Activated CD8-positive, alpha-beta memory T cell treated with anti-CD3 and anti-CD28 coated beads for 1 hour (primary cell): ENCODE measurements at regions not wholly inside any gene's neighbourhood (a gene's known extent, or its start where the extent isn't known, plus 50 kb on each side); places are given as distances from the start of the nearest gene placed in this dataset.

Experiments used
- DNase-seq, 2 donors: peaks; one replicate each; pipeline ENCODE4 v3.0.0-alpha.2; 2020; ENCODE audit warnings: low read depth in 1 of 2; ENCODE audit errors: extremely low read depth in 1 of 2

- no peak for DNase-seq
Observed at GRCh38 chr11:19480540-19480939, 232.1 kb upstream of the NAV2 start.

GRCh38 chr11:19478891-19479290 is 233.7 kb upstream of the NAV2 start:
- no peak for DNase-seq

GRCh38 chr11:19474954-19475721 is 234.4 kb upstream of the E2F8 start:
- DNase-seq, result no peak

GRCh38 chr11:19474211-19474610 is 233.5 kb upstream of the E2F8 start:
- no peak for DNase-seq

- no peak for DNase-seq
Observed at GRCh38 chr11:19472679-19473078, 231.9 kb upstream of the E2F8 start.

DNA sequence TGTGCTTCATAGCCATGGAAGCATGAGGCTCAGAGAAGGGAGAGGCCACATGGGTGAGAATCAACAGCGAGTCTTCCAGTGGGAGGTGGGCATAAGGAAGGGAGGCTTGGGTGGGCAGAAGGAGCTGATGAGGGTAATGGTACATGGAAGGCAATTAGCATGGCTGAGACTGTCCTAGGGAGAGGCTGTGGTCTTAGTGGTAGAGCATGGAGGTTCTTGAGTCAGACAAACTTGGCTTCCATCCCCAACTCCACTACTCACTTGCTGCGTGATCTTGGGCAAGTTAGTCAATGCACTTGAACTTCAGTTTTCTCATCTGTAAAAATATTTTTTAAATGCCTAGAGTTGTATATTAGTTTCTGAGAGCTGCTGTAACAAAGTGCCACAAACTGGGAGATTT is 227.2 kb upstream of the E2F8 start:
- no peak for DNase-seq

- no peak for DNase-seq
Observed at GRCh38 chr11:19466314-19466713, 225.6 kb upstream of the E2F8 start.

GRCh38 chr11:19463976-19464375 is 223.2 kb upstream of the E2F8 start:
- no peak for DNase-seq

GRCh38 chr11:19460718-19461405 is 220.1 kb upstream of the E2F8 start:
- no peak for DNase-seq

DNA sequence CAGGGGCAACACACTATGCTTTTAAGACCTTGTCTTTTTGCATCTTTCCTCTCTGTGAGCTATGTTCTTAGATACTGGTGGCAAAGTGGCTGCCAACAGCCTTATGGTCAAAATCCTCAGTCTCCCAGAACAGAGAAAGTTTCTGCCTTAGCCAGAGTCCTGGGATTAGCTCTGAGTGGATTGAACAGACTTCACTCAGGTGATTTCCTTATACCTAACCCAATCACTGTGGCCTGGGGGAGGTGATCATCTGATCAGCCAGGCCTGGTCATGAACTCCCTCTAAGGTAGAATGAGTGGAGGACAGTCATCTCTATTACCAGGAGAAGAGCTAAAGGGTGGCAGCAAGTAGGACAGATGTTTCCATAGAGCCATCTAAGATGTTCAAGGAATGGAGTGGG is 218.5 kb upstream of the E2F8 start:
- no peak for DNase-seq

DNA sequence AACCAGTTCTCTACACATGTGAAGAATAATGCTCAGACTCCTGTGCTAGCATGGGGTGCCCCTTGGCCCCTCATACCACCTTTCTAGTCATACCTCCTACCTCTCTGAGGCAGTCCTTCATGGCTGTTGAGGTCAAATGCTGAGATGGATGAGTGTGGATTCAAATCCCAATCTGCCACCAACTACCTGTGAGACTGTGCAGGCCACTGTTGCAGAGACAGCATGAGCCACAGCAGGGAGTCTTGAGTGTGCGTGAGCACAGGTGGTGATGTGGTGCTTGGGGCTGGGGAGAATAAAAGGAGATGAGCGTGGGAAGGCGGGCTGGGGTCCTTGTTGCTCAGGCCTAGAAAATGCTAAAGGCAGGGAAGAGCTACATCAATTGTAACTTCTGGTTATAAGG is 218.0 kb upstream of the E2F8 start:
- DNase-seq, result no peak

DNA sequence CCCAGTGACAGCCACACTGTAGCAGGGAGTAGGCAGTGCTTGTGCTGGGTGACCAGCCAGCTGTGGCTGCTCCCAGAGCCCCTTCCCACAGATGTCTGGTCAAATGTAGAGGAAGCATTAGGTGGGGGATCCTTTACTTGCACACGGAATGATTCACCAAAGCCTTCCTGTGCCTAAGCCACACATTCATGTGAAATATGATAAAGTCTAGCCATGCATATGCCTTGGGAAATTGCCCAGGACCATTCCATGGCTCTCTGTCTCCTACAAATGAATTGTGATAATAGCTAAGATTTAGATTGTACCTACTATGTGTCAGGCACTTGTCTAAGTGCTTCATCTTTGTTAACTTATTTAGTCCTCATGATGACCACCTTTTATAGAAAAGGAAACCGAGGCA is 217.5 kb upstream of the E2F8 start:
- DNase-seq, result no peak

GRCh38 chr11:19455731-19456130 is 215.0 kb upstream of the E2F8 start:
- DNase-seq, result no peak

GRCh38 chr11:19453651-19454257 is 213.0 kb upstream of the E2F8 start:
- no peak for DNase-seq

DNA sequence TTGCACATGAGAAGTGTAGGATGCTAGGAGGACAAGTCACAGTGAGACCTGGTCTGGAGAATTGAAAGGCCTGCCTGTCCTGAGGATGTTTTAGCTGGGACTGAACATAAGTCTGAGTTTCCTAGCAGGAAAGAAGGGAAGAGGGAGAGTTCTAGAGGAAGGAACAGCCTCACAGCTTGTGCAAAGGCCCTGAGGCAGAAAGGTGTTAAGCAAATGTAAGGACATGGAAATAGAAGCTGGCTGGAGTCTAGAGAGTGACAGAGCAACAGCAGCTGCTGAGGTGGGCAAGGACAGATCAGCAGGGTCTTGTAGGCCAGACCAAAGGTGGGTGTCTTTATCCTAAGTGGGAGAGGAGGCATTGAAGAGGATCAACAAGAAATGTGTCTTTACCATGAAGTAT is 210.9 kb upstream of the E2F8 start:
- DNase-seq, result no peak

DNA sequence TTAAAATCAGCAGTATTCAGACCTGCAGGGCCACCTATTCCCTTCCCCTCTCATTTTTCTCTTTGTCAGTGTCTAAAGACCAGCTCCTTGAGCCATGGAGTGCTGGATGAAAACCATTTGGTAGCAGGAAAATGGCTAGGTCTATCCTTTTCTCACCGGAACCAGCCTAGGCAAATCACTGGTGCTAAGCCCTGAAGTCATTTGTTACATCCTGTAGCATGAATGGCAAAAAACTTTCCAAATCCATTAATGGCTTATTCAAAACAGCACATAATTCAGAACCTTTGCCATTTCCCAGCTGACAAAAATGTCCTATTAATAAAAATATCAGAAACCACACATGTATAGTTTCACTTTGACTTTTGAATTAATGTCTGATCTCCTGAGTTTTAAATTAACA is 209.5 kb upstream of the E2F8 start:
- DNase-seq, result no peak

DNA sequence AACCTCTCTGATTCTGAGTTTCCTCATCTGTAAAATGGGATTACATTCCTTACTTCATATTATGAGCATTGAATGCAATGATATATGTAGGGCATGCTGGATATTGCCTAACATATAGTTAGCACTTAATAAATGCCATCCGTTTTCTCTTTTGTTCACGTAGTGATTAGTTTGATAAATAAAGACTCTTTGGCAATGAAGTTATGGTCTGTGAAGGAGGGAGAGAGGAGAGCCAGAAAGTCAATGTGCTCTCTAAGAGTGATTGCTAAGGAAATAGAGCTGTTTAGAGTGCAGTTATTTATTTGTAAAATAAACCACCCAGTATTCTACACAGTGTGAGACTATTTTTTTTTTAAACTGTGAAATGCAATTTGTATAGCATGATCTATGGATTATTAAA is 207.9 kb upstream of the E2F8 start:
- no peak for DNase-seq

DNA sequence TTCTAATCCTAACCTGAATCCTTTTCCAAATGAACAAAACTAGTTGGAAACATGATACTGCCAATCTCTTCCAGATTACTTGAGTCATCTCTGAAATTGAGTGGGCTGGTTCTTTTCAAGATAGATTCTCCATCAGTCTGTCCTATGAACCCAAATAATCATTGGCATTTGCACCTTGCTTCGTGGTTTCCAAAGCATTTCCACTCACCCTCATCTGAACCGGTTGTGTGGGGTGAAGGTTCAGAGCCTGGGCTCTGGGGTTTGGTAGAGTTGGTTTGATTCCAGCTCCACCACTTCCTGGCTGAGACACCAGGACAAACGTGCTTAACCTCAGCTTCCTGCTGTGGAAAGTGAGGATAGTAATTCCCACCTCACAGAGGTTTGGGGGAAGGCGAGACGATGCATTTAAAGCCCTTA is 206.4 kb upstream of the E2F8 start:
- DNase-seq, result no peak

GRCh38 chr11:19445771-19446170 is 205.0 kb upstream of the E2F8 start:
- DNase-seq, result no peak

DNA sequence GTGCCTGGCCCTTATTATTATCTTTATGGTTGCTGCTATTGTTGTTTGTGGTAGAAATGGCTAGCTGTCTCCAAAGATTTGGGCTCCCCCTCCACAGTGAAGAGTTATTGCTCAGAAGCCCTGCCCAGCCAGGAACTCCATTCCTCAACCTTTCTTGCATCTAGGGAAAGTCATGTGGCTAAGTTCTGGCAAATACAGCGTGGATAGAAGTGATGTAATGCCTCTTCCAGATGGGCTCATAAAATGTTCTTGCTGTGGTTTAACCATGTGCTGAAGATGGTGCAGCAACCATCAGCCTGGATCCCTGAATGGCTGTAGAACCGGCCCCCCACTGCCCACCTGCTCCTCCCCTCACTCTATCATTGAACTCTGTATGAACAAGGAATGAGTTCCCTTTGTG is 203.5 kb upstream of the E2F8 start:
- DNase-seq, result no peak

DNA sequence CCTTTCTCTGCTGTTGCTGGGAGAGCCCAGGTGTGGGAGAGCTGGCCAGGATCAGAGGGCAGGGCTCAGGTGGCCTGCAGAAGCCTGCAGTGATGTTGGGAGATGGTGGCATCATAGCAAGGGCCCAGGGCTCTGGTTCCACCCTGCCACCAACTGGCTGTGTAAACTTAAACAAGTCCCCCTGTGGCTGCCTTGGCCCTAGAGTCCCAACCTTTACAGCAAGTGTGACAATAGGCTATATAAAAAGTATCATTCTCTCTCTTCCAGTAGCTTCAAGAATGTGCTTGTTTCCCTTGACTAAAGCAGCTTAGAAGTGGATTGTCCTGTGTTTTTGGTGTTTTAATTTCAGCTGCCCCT is 201.8 kb upstream of the E2F8 start:
- no peak for DNase-seq
